GM12874 (cell line): ENCODE measurements at regions not wholly inside any gene's neighbourhood (a gene's known extent, or its start where the extent isn't known, plus 50 kb on each side); places are given as distances from the start of the nearest gene placed in this dataset.

Experiments used
- CTCF ChIP-seq: IDR thresholded peaks from 2 replicates; pipeline ENCODE4 v1.5.1; 2011; ENCODE audit warnings: low read depth, mild to moderate bottlenecking, control low read depth, low read length, moderate library complexity; ENCODE audit not compliant: insufficient read depth

GRCh38 chr14:97219431-97220017 lies 422.3 kb downstream of the VRK1 start:
- TF ChIP-seq CTCF = no peak

GRCh38 chr14:97221572-97222285 lies 424.5 kb downstream of the VRK1 start:
- no peak for TF ChIP-seq CTCF

- TF ChIP-seq CTCF = no peak
Measured at GRCh38 chr14:97224016-97224415, 426.8 kb downstream of the VRK1 start.

- no peak for TF ChIP-seq CTCF
Measured at GRCh38 chr14:97230051-97230450, 432.9 kb downstream of the VRK1 start.

- no peak for TF ChIP-seq CTCF
Measured at GRCh38 chr14:97233319-97233985, 436.3 kb downstream of the VRK1 start.

GRCh38 chr14:97246648-97247047 lies 449.5 kb downstream of the VRK1 start:
- TF ChIP-seq CTCF = no peak

- TF ChIP-seq CTCF = no peak
Measured at GRCh38 chr14:97248973-97249372, 451.8 kb downstream of the VRK1 start.
